HEK293T (cell line): ENCODE measurements at regions not wholly inside any gene's neighbourhood (a gene's known extent, or its start where the extent isn't known, plus 50 kb on each side); places are given as distances from the start of the nearest gene placed in this dataset.
"Not testable (repeated sequence)": the region's sequence is repeated elsewhere in the genome, so short reads cannot be mapped to it uniquely, and the experiment has no call there.

ENCODE experiments used
- CTCF ChIA-PET: fragments of 350-600 bp; formaldehyde crosslinking; extraction: SDS; loops from one replicate; lab custom pipeline; 2021; ENCODE audit warnings: antibody characterized with exemption, inconsistent platforms; lab: Yijun Ruan, JAX
- POLR2A ChIA-PET: fragments of 350-600 bp; formaldehyde crosslinking; extraction: SDS; loops from one replicate; lab custom pipeline; 2020; ENCODE audit warnings: antibody characterized with exemption, inconsistent platforms; lab: Yijun Ruan, JAX
- DNase-seq: peaks from one replicate; pipeline ENCODE4 v3.0.0; 2012; ENCODE audit warnings: mixed read lengths; ENCODE audit errors: extremely low spot score
- ARNT ChIP-seq: fragments of 450-650 bp; IDR thresholded peaks from 2 replicates; pipeline ENCODE4 v1.6.1; 2017; ENCODE audit warnings: mild to moderate bottlenecking
- BHLHE40 ChIP-seq: fragments of 450-650 bp; IDR thresholded peaks from 2 replicates; pipeline ENCODE4 v1.6.1; 2016; ENCODE audit warnings: mild to moderate bottlenecking, moderate library complexity, borderline replicate concordance
- CTBP1 ChIP-seq: fragments of 450-650 bp; IDR thresholded peaks from 2 replicates; pipeline ENCODE4 v1.6.1; 2016; ENCODE audit warnings: borderline replicate concordance
- ELF4 ChIP-seq: fragments of 450-650 bp; IDR thresholded peaks from 2 replicates; pipeline ENCODE4 v1.6.1; 2017; ENCODE audit warnings: antibody characterized with exemption
- FOXA1 ChIP-seq: fragments of 450-650 bp; IDR thresholded peaks from 2 replicates; pipeline ENCODE4 v1.6.1; 2016; ENCODE audit warnings: mild to moderate bottlenecking
- FOXK2 ChIP-seq: fragments of 450-650 bp; IDR thresholded peaks from 2 replicates; pipeline ENCODE4 v1.6.1; 2016; ENCODE audit warnings: mild to moderate bottlenecking
- FOXM1 ChIP-seq: fragments of 450-650 bp; IDR thresholded peaks from 2 replicates; pipeline ENCODE4 v1.6.1; 2017; ENCODE audit warnings: mild to moderate bottlenecking, borderline replicate concordance
- HDGF ChIP-seq: fragments of 450-650 bp; IDR thresholded peaks from 2 replicates; pipeline ENCODE4 v1.6.1; 2017; ENCODE audit warnings: antibody characterized with exemption, borderline replicate concordance
- L3MBTL2 ChIP-seq: fragments of 450-650 bp; conservative IDR thresholded peaks from 2 replicates; pipeline ENCODE4 v1.6.1; 2016; ENCODE audit warnings: mild to moderate bottlenecking
- LEF1 ChIP-seq: fragments of 450-650 bp; IDR thresholded peaks from 2 replicates; pipeline ENCODE4 v1.6.1; 2017; ENCODE audit warnings: mild to moderate bottlenecking, borderline replicate concordance
- NFRKB ChIP-seq: fragments of 450-650 bp; IDR thresholded peaks from 2 replicates; pipeline ENCODE4 v1.6.1; 2016; ENCODE audit warnings: mild to moderate bottlenecking, moderate library complexity
- PKNOX1 ChIP-seq: fragments of 450-650 bp; IDR thresholded peaks from 2 replicates; pipeline ENCODE4 v1.6.1; 2016
- SP1 ChIP-seq: fragments of 450-650 bp; IDR thresholded peaks from 2 replicates; pipeline ENCODE4 v1.6.1; 2017
- SUZ12 ChIP-seq: fragments of 450-650 bp; IDR thresholded peaks from 2 replicates; pipeline ENCODE4 v1.6.1; 2016; ENCODE audit warnings: mild to moderate bottlenecking
- TARDBP ChIP-seq: fragments of 450-650 bp; IDR thresholded peaks from 2 replicates; pipeline ENCODE4 v1.6.1; 2016
- ZNF384 ChIP-seq: fragments of 450-650 bp; IDR thresholded peaks from 2 replicates; pipeline ENCODE4 v1.6.1; 2016

GRCh38 chr15:29511663-29512062 is 242.0 kb upstream of the NSMCE3 start:
- POLR2A ChIA-PET, result no interaction called here
- CTCF ChIA-PET, result interaction anchor here (0.6 kb wide), 1 partner anchor 115 kb away, joined by 5 read pairs; no protein-coding TSS in a partner anchor
- no peak for DNase-seq
- TF ChIP-seq BHLHE40 (no peak), LEF1 (no peak), ZNF384 (no peak), PKNOX1 (no peak), NFRKB (no peak), ELF4 (no peak), FOXM1 (no peak), L3MBTL2 (no peak)

GRCh38 chr15:29505535-29505934 is 235.9 kb upstream of the NSMCE3 start:
- CTCF ChIA-PET, DNase-seq, POLR2A ChIA-PET: not testable (repeated sequence)

GRCh38 chr15:29490747-29491471 is 221.3 kb upstream of the NSMCE3 start:
- ChIA-PET CTCF (no interaction called here), POLR2A (no interaction called here)
- no peak for TF ChIP-seq TARDBP
- TF ChIP-seq L3MBTL2, result no peak
- no peak for DNase-seq

- POLR2A ChIA-PET, result no interaction called here
- CTCF ChIA-PET, result no interaction called here
- no peak for DNase-seq
Measured at GRCh38 chr15:29480949-29481348, 211.3 kb upstream of the NSMCE3 start.

GRCh38 chr15:29480278-29480677 is 210.7 kb upstream of the NSMCE3 start:
- DNase-seq, result no peak
- CTCF ChIA-PET, result no interaction called here
- POLR2A ChIA-PET, result no interaction called here
- TF ChIP-seq NFRKB (no peak), TARDBP (no peak), CTBP1 (no peak), FOXA1 (no peak), PKNOX1 (no peak), FOXK2 (no peak), SP1 (no peak), L3MBTL2 (no peak), SUZ12 (no peak), ARNT (no peak), ZNF384 (no peak), LEF1 (no peak), BHLHE40 (no peak), FOXM1 (no peak), ELF4 (no peak), HDGF (no peak)

More at GRCh38 chr15:29480949-29481348, 211.3 kb upstream of the NSMCE3 start:
- TF ChIP-seq CTBP1 (no peak), SP1 (no peak), HDGF (no peak), FOXA1 (no peak), FOXM1 (no peak), NFRKB (no peak), ZNF384 (no peak), L3MBTL2 (no peak), TARDBP (no peak), ELF4 (no peak), BHLHE40 (no peak), ARNT (no peak), FOXK2 (no peak), LEF1 (no peak), SUZ12 (no peak), PKNOX1 (no peak)

- CTCF ChIA-PET, result no interaction called here
- no peak for DNase-seq
- POLR2A ChIA-PET, result no interaction called here
- TF ChIP-seq HDGF (no peak), TARDBP (no peak), FOXM1 (no peak), ZNF384 (no peak), CTBP1 (no peak), ARNT (no peak), ELF4 (no peak), FOXK2 (no peak), PKNOX1 (no peak), LEF1 (no peak), FOXA1 (no peak), L3MBTL2 (no peak), NFRKB (no peak), BHLHE40 (no peak), SP1 (no peak), SUZ12 (no peak)
Measured at GRCh38 chr15:29477256-29477655, 207.6 kb upstream of the NSMCE3 start.
